Epithelial cell of proximal tubule (primary cell): ENCODE measurements at regions not wholly inside any gene's neighbourhood (a gene's known extent, or its start where the extent isn't known, plus 50 kb on each side); places are given as distances from the start of the nearest gene placed in this dataset.

Experiments
- DNase-seq: peaks from one replicate; pipeline ENCODE4 v3.0.0-alpha.2; 2011; ENCODE audit warnings: low read depth
- H3K4me3 ChIP-seq: 2 replicates; pipeline ENCODE4 v1.5.1; 2011; ENCODE audit warnings: low read depth, mild to moderate bottlenecking, low read length
- CTCF ChIP-seq: conservative IDR thresholded peaks from 2 replicates; pipeline ENCODE4 v1.5.1; 2012; ENCODE audit warnings: low read depth, mild to moderate bottlenecking, low read length

GRCh38 chr11:70574725-70575347 lies 176.5 kb downstream of the CTTN start:
- no peak for DNase-seq
- H3K4me3 ChIP-seq: no peak overlapping the region
- no peak for TF ChIP-seq CTCF

- TF ChIP-seq CTCF: no peak
- DNase-seq: no peak
Measured at GRCh38 chr11:70575396-70576060, 177.2 kb downstream of the CTTN start.

GRCh38 chr11:70577258-70577603 lies 178.9 kb downstream of the CTTN start:
- no peak for DNase-seq
- TF ChIP-seq CTCF: no peak
- H3K4me3 ChIP-seq: no peak overlapping the region

More at GRCh38 chr11:70575396-70576060, 177.2 kb downstream of the CTTN start:
- no peak overlapping the region for H3K4me3 ChIP-seq

- DNase-seq: no peak
- no peak for TF ChIP-seq CTCF
- H3K4me3 ChIP-seq: no peak overlapping the region
Measured at GRCh38 chr11:70577948-70578347, 179.6 kb downstream of the CTTN start.

- DNase-seq: no peak
- H3K4me3 ChIP-seq: no peak overlapping the region
- no peak for TF ChIP-seq CTCF
Measured at GRCh38 chr11:70578371-70578770, 180.0 kb downstream of the CTTN start.

GRCh38 chr11:70578831-70579230 lies 180.5 kb downstream of the CTTN start:
- H3K4me3 ChIP-seq: no peak overlapping the region
- no peak for DNase-seq
- TF ChIP-seq CTCF: no peak
